HG03521 (cell line): ENCODE measurements at regions not wholly inside any gene's neighbourhood (a gene's known extent, or its start where the extent isn't known, plus 50 kb on each side); places are given as distances from the start of the nearest gene placed in this dataset.
"Not testable (repeated sequence)": the region's sequence is repeated elsewhere in the genome, so short reads cannot be mapped to it uniquely, and the experiment has no call there.

ENCODE experiments used
- ATAC-seq: cut with Tn5 transposase; IDR thresholded peaks from one replicate; pipeline ENCODE4 v1.9.1; 2021; ENCODE audit warnings: mild to moderate bottlenecking, moderate library complexity; ENCODE audit not compliant: unreplicated experiment

DNA sequence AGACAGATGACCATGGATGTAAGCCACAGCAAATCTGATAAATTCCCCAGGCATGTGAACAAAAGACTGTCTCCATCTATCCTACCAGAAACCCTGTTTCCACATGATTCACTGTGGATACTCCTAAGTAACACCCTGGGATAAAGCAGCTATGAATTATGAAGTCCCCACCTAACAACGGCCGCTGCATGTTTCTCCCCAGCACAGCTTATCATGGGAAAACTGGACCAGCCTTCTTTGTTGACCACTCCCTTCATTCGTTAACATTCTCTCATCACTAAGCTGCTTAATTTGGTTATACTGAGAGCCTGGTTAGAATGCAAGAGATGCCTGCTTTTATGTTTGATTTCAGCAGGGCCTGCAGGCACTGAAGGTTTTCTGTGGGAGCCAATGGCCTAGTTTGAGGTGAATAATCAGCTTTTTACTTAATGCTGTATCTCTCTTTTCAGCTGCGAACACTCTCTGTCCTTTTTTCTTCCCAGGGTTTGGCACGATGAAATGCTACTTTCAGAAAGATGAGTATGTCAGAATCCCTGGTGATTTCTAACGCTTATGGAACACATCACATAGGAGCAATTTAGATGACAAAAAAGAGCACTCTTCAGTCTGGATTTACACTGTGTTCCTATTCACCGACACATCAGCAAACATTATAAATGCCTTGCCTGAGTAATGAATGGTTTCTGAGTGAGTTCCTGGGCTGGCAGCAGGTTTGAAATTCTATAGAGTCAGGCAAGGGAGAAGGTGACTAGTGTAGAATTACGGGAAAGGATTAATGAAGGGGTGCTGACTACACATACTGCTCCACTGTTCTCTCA is 318.4 kb upstream of the ZNF608 start:
- ATAC-seq: no peak

DNA sequence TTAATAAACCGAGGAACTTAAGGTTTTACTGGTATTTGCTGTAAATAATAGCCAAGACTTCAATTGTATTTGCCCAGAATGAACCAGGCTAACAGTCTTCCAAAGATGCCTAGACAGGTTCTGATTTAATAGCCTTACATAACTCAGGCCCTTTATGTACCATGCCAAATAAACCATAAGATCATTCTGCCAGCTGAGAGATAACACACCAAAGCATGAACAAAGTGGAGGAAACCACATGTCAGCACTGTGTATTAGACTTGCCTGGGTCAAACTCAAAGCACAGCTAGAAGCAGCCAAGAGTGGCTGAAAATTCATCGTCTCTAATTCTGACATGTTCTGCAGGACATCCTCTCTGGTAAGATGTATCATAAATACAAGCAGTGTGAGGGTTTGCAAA is 319.3 kb upstream of the ZNF608 start:
- ATAC-seq: no peak

DNA sequence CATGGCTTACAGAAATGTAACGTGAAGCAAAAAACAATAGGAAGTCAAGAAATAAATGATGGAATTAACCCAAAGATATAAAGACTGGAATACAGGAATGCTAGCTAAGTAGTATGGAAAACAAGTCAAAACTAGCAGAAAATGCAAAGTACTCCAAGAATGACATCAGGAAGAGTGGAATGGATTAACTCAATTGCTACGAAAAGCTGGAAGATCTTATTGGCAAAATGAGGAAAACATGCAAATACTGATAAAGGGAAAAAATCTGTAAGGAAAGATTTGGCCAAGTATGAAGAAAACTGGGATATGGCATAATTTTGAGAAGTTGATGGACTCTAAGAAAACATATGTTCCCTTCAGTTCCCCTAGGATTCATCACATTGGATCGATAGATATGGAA is 324.5 kb upstream of the ZNF608 start:
- ATAC-seq: no peak

DNA sequence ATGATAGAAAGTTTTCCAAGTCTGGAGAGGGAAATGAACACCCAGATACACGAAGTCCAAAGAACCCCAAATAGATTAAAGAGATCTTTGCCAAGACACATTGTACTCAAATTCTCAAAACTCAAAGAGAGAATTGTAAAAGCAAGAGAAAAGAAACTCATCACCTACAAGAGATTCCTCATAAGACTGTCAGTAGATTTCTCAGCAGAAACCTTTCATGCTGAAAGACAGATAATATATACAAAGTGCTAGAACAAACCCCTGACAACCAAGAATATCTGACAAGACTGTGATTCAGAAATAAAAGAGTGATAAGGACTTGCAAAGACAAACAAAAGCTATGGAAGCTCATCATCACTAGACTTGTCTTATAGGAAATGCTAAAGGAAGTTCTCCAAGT is 326.7 kb upstream of the ZNF608 start:
- no peak for ATAC-seq

DNA sequence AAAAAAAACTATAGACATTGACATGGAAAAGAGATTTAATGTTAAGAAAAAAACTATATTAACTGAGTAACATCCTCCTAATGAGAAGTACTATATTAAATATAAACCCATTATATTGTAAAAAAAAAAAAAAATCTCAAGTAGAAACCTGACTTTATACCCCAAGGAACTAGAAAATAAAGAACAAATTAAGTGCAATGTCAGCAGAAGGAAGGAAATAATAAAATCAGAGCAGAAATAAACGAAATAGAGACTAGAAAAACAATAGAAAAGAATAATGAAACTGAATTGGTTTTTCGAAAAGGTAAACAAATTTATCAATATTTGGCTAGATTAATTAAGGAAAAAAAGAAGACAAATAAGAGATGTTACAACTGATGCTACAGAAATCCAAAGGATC is 329.1 kb upstream of the ZNF608 start:
- no peak for ATAC-seq

DNA sequence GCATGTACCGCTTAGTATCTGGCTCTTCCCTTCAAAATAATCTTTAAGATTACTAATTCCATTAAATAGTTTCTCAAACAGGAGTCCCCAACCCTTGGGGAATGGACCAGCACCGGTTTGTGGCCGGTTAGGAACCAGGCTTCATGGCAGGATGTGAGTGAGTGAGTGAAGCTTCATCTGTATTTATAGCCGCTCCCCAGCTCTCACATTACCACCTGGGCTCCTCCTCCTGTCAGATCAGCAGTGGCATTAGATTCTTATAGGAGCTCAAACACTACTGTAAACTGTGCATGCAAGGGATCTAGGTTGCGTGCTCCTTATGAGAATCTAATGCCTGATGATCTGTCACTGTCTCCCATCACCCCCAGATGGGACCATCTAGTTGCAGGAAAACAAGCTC is 332.6 kb upstream of the ZNF608 start:
- ATAC-seq: not testable (repeated sequence)

DNA sequence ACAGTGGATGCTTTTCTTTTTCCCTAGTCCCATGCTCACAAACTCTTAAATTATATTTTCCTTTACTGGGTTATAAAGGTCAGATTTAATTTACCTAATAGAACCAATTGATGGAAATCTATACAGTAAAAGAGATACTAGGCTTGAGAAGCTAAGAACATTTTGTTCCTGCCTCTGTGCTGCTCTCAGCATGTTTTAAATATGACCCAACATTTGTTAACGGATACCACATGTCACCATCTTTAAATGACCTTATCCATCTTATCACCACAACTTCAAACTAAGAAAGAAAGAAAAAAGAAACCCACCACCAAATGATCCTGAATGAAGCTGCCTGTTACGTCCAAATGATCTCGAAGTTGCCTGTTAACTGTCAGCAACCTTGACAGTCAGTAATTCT is 334.7 kb upstream of the ZNF608 start:
- ATAC-seq: no peak

DNA sequence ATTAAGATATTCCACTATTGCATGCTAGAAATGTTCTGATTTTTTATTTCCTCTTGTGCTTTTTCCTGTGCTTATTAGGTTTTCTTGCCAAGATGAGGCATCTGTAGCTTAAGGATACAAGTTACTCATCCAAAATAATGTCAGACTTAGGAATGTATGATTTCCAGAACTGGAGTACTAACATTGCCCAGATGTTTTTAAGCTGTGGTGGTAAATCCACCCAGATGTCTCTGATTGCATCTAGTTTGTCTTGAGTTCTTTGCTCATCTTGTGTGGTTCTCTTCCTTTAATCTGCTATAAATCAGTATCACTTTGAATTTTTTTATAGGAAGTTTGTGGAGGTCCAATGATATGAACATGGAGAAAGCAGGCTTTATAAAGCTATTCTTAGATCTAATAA is 337.5 kb upstream of the ZNF608 start:
- no peak for ATAC-seq

DNA sequence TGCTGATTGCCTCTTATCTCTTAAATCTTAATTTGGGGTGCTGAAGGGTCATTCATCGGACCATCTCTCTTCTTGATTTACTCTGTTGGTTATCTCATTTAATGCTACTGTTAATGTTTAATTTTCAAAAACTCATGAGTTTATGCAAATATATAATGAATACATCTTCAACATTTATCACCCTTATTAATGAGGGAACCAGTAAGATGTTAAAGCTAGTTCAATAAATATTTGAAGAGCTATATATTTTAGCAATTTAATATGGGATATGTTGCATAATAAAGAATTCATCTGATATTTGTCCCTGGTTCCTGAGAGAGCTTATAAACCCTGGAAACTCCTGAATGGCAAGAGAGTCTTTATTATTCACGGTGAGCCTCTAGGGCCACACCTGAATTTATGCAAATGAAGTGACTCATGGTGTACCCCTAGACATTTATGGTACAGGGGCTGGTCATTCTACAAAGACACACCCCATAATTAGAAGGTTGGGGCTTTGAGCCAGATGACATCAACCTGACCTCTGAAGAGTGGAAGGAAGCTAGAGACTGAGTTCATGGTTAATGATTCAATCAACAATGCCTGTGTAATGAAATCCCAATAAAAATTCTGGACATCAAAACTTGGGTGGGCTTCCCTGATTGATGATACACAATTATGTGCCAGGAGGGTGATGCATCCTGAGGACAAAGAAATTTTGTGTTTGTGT is 339.5 kb upstream of the ZNF608 start:
- no peak for ATAC-seq

DNA sequence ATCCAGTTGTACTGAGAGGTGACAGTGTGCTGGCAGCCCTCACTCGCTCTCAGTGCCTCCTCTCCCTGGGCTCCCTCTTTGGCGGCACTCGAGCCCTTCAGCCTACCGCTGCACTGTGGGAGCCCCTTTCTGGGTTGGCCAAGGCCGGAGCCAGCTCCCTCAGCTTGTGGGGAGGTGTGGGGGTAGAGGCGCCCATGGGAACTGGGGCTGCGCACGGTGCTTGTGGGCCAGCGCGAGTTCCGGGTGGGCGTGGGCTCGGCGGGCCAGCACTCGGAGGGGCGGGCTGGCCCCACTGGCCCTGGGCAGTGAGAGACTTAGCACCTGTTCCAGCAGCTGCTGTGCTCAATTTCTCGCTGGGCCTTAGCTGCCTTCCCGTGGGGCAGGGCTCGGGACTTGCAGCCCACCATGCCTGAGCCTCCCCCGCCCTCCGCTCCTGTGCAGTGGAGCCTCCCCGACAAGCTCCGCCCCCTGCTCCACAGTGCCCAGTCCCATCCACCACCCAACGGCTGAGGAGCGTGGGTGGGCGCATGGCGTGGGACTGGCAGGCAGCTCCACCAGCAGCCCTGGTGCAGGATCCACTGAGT is 342.2 kb upstream of the ZNF608 start:
- ATAC-seq: no peak

DNA sequence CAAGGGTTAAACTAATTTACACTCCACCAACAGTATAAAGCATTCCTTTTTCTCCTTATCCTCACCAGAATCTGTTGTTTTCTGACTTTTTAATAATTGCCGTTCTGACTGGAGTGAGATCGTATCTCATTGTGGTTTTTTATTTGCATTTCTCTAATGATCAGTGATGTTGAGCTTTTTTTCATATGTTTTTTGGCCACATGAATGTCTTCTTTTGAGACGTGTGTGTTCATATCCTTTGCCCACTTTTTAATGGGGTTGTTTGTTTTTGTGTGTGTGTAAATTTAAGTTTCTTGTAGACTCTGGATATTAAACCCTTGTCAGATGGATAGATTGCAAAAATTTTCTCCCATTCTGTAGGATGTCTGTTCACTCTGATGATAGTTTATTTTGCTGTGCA is 345.7 kb upstream of the ZNF608 start:
- ATAC-seq: not testable (repeated sequence)

DNA sequence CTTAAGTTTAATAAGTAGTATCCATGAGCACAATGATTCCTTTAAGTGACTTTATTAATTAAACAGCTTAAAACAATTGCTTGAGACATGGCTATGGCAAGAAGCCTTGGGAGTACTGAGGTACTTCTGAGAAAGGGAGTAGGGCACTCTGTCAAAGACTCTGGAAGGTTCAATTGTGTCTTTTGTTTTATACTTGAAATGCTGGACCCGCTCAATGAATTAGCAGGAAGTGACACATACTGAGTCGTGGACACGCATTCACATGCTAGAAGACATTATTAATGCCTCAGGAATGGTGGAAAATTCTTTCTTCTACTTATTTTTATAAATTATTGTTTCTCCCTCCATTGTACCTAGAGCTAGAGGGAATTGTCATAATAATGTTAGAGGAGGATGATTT is 347.3 kb upstream of the ZNF608 start:
- ATAC-seq: no peak

DNA sequence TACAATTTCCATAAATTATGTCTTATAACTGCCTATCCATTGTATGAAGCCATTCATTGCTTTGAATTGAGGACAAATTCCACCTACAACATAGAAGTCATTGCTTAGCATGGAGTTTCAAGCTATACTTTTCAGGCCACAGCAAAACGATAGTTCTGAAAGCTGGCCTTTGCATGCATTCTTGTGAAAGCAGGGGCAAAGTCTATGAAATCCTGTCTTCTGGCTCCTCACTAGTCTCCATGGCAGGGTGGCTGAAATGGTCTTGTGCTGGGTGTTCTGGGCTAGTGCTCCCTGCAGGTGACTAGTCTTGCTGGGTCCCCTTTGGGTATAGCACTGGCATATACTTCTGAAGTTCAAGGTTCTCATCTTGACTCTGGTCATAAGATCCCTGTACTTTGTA is 353.9 kb upstream of the ZNF608 start:
- ATAC-seq: no peak

DNA sequence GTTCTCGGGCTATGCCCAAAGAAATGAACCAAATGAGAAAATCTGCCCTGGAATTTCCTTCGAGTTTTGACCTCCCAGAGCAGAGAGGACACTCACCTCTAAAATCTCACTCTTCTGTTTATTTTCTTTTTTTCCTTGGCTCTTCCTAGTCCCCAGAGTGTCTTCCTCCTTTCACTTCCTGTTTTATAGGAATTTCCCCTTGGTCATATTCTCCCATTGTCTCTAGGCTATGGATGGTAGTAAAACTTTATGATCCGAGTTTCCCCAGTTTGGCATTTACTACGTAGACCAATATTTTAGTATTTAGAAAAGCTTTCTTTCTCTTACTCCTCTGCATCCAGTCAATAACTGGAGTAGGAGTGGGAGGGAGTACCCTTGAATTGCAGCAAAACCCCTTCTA is 354.5 kb upstream of the ZNF608 start:
- ATAC-seq: no peak

DNA sequence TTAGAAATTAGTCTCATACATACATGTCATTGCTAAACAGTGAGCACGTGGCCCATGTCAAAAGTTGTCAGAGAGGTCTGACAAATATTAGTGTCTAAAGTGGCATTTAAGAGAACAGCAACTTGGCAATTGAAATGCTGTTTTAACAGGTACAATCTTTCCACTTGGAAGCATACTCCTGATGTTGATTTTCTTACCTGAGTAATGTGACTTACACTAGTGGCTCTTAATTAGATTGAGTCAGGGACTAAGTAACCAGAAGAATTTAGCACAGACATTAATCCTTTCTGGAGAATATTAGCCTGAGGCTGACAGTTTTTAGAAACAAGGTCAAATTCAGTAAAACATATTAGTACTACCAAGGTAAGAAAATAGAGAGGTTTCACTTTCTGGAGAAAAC is 357.0 kb upstream of the ZNF608 start:
- ATAC-seq: no peak

DNA sequence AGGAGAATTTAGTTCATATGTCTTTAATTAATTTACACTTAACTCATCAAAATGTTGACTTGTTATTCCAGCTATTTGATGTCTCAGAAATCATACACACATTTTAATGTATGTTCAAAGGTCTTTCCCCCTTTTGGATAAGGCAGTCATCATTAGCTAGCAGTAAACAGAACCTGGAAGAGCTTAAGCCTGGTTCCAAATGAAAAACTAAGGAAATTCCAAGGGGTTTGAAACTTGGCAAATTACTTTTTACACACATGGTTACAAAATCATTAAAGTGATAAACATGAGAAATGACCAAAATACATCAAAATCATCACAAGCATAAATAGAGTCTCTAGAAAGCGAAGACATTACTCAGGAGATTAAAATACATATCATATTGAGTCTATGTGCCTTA is 359.8 kb upstream of the ZNF608 start:
- no peak for ATAC-seq

DNA sequence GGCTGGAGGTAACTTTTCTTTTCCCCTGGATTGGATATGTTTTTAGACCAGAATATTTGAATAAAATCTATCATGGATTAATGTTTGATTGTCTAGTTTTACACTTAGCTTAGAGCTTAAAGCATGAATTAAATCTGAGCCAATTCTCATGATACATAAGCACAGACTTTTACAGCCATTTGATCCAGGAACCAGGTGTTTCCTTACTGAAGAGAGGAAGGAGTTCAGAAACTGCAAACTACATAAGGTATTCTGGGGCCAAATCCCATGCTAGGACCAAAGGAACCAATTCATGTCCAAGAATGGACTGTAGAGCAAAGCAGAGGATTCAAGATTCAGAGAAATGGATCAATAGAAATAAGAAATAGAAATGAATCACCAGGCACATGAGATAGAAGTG is 360.4 kb upstream of the ZNF608 start:
- ATAC-seq: no peak

DNA sequence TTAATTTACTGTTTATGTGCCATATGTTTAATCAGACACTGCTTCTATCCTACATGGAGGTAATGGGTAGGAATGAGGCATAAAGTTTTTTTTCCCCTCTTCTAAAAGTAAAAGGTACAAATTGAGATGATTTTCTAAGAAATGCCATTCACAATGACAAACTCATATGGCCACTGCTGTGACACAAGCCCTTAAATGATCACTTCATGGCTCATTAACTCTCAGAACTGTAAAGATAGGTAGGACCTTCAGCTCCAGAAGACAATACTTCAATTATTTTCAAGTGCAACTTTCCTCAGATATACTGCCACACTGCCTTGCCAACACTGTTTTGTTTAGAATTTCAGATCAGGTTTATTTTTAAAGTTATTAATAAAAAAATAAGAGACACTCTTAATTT is 362.9 kb upstream of the ZNF608 start:
- ATAC-seq: no peak

DNA sequence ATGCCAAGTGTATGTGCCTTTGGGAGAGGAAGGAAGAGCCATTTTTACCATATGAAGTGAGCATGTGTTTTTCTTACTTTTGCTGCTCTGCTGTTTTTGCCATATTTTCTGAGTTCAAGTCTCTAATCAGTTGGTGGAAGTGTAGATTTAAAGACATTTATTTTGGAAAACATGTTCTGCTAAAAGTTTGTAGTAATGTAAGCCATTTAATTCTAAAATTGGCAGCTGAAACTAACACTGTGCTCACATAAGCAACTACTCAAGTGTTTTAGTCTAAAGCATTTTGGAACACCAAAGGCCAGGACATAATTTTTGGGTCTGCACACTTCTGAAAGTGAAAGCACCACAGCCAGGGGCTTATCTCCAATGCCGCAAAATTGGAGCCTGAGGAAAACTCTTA is 363.4 kb upstream of the ZNF608 start:
- no peak for ATAC-seq

DNA sequence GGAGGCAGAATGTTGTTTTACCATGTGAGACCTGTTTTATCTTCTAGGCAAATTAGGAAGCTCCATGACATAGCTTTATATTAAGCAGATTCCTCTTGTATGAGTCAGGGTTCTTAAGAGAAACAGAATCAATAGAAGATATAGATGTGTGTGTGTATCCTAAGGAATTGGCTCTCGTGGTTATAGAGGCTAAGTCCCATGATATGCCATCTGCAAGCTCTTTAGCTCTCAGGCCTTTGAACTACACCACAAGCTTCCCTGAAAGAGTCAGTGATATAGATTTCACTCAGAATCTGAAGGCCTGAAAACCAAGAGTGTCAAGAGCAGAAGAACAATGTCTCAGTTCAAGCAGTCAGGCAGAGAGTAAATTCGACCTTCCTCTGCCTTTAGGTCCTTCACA is 365.8 kb upstream of the ZNF608 start:
- ATAC-seq: no peak

DNA sequence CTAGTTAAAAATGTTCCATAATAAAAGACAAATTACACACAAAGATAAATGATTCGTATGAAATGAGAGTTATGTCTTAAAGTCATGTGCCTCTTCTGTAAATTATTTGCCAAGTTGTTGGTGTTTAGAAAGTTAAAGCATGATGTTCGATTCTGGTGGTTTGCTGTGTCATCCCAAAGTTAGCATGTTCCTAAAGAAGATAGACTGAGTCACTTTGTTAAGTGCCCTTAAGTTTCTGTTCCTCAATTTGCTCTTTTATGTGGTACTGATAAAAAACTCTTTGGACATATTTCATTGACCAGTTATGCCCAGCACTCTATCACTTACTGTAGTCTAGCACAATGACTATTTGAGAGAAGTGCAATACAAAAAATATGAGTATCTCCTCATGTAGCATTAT is 366.9 kb upstream of the ZNF608 start:
- ATAC-seq: no peak

DNA sequence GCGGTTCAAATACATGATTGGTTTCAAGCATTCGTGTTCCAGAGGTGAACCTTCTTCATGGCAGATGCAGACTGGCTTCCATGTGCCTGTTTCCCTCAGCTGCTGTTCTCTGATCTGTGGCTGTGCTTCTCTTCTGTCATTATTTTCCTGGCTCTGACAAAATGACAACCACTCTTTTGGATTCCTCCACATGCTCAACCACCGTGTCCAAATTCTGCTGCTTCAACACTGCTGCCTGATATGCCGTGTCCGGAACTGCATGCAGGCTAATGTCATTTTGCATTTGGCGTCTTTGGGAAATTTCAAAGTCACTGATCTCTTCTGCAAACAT is 368.7 kb upstream of the ZNF608 start:
- no peak for ATAC-seq
